GM12878 (cell line): ENCODE measurements at regions not wholly inside any gene's neighbourhood (a gene's known extent, or its start where the extent isn't known, plus 50 kb on each side); places are given as distances from the start of the nearest gene placed in this dataset.

ENCODE experiments used
- ATAC-seq: fragments of 200-7000 bp; cut with Tn5 transposase; 3 replicates; pipeline ENCODE4 v1.9.1; 2020; ENCODE audit warnings: mild to moderate bottlenecking, moderate library complexity
- BruUV-seq: library from RNA; stranded (reverse); fragments of 400-500 nt; replicated peaks from 2 replicates; lab custom pipeline; 2021; lab: Mats Ljungman, UMichigan
- CTCF ChIA-PET: fragments of 300-600 bp; sonication (Branson Sonifier 250); formaldehyde crosslinking; extraction: SDS; loops from one replicate; lab custom pipeline; 2021; ENCODE audit warnings: inconsistent platforms; lab: Yijun Ruan, JAX
- POLR2A ChIA-PET: fragments of 350-600 bp; formaldehyde crosslinking; extraction: SDS; loops from one replicate; lab custom pipeline; 2021; ENCODE audit warnings: inconsistent platforms; lab: Charles Lee
- RAD21 ChIA-PET: fragments of 300-600 bp; sonication (Branson Sonifier 250); formaldehyde crosslinking; loops from one replicate; lab custom pipeline; 2023; ENCODE audit warnings: antibody characterized with exemption; ENCODE audit not compliant: unreplicated experiment; lab: Charles Lee
- SMC1A ChIA-PET: fragments of 300-600 bp; sonication (Branson Sonifier 250); formaldehyde crosslinking; loops from one replicate; lab custom pipeline; 2023; ENCODE audit not compliant: unreplicated experiment, uncharacterized antibody; lab: Charles Lee
- DNase-seq: peaks from one replicate; pipeline ENCODE4 v3.0.0-alpha.2; 2011; ENCODE audit warnings: low read depth, low spot score
- FAIRE-seq: peaks from 3 replicates; lab custom pipeline; 2011; peaks lifted over from hg19 to GRCh38; lab: Jason Lieb, UNC
- H2AFZ ChIP-seq: 2 replicates; pipeline ENCODE4 v1.6.0; 2011; ENCODE audit warnings: low read depth, low read length, control low read depth; ENCODE audit not compliant: control insufficient read depth
- H3K27ac ChIP-seq: 2 replicates; pipeline ENCODE4 v1.5.1; 2011; ENCODE audit warnings: control low read depth; ENCODE audit not compliant: control insufficient read depth, insufficient read depth
- H3K27me3 ChIP-seq, 2 experiments: replicated peaks in 1 of 2; 2 replicates each; pipeline versions ENCODE4 v1.6.0 to v1.6.1; 2011; ENCODE audit warnings: low read length in 1 of 2; ENCODE audit not compliant: control insufficient read depth in 2 of 2, insufficient read depth in 2 of 2
- H3K36me3 ChIP-seq, 2 experiments: 2 replicates each; pipeline ENCODE4 v1.5.1; 2011; ENCODE audit warnings: low read length in 1 of 2; ENCODE audit not compliant: control insufficient read depth in 2 of 2, insufficient read depth in 2 of 2
- H3K4me1 ChIP-seq: 2 replicates; pipeline ENCODE4 v1.6.1; 2011; ENCODE audit warnings: mild to moderate bottlenecking, low read length, moderate library complexity, mixed read lengths; ENCODE audit not compliant: control insufficient read depth, insufficient read depth
- H3K4me2 ChIP-seq: 2 replicates; pipeline ENCODE4 v1.6.0; 2011; ENCODE audit warnings: control low read depth; ENCODE audit not compliant: control insufficient read depth, insufficient read depth
- H3K4me3 ChIP-seq: fragments of 200-600 bp; sonication (generic); 2 replicates; pipeline ENCODE4 v1.5.1; 2016
- H3K79me2 ChIP-seq: 2 replicates; pipeline ENCODE4 v1.6.0; 2011; ENCODE audit warnings: low read length; ENCODE audit not compliant: control insufficient read depth, insufficient read depth
- H3K9ac ChIP-seq: 2 replicates; pipeline ENCODE4 v1.8.0; 2011; ENCODE audit warnings: low read length, control low read depth, mixed read lengths; ENCODE audit not compliant: control insufficient read depth, insufficient read depth
- H3K9me3 ChIP-seq: replicated peaks from 3 replicates; pipeline ENCODE4 v1.5.1; 2011; ENCODE audit warnings: mild to moderate bottlenecking, low read length; ENCODE audit not compliant: control insufficient read depth, insufficient read depth
- H4K20me1 ChIP-seq: 2 replicates; pipeline ENCODE4 v1.6.0; 2011; ENCODE audit not compliant: control insufficient read depth, insufficient read depth
- CHD1 ChIP-seq: IDR thresholded peaks from 2 replicates; pipeline ENCODE4 v1.6.1; 2012; ENCODE audit warnings: low read depth, low read length, improper control_type of control experiment
- ZBED1 ChIP-seq: IDR thresholded peaks from 2 replicates; pipeline ENCODE4 v1.6.1; 2016; ENCODE audit warnings: borderline replicate concordance
- ZZZ3 ChIP-seq: IDR thresholded peaks from 2 replicates; pipeline ENCODE4 v1.6.1; 2011; ENCODE audit warnings: low read depth; ENCODE audit not compliant: control insufficient read depth, insufficient read length
- WGBS: methylation state at CpG from one replicate; pipeline ENCODE4 v1.1.6; 2016; ENCODE audit warnings: low lambda C conversion rate; ENCODE audit not compliant: insufficient replicate concordance, insufficient coverage; ENCODE audit errors: missing lambda C conversion rate; 5-methylcytosine and 5-hydroxymethylcytosine counted together
- in situ Hi-C: fragments of 300-500 bp; cut with MboI; formaldehyde crosslinking; loops from 9 replicates; pipeline ENCODE4 v1.14.3; 2018; ENCODE audit warnings: mixed read lengths
- intact Hi-C: fragments of 100-400 bp; cut with micrococcal nuclease; formaldehyde crosslinking; loops from one replicate; pipeline ENCODE4 v1.14.2; 2022; ENCODE audit not compliant: unreplicated experiment
- TF ChIP-seq, protein P1 (sequence below): IDR thresholded peaks from 2 replicates; pipeline ENCODE4 v1.6.1; 2012; ENCODE audit warnings: improper control_type of control experiment, low read depth, low read length; ENCODE audit not compliant: insufficient replicate concordance
- TF ChIP-seq, protein P2 (sequence below), 3 experiments: IDR thresholded peaks in 2 of 3; conservative IDR thresholded peaks in 1 of 3; 2 replicates each; pipeline ENCODE4 v1.5.1; 2011; ENCODE audit warnings: low read depth in 3 of 3, low read length in 3 of 3, mild to moderate bottlenecking in 3 of 3, control low read depth in 2 of 3, moderate library complexity in 2 of 3, inconsistent platforms in 1 of 3, mixed read lengths in 1 of 3; ENCODE audit not compliant: control insufficient read depth in 2 of 3, insufficient read depth in 1 of 3; ENCODE audit errors: extremely low read depth in 1 of 3
- TF ChIP-seq, protein P3 (sequence below): fragments of 450-650 bp; formaldehyde crosslinking; IDR thresholded peaks from 2 replicates; pipeline ENCODE4 v1.4.0; 2020; ENCODE audit warnings: mild to moderate bottlenecking, moderate library complexity
- TF ChIP-seq, protein P4 (sequence below): fragments of 450-650 bp; IDR thresholded peaks from 2 replicates; pipeline ENCODE4 v1.6.1; 2017; ENCODE audit warnings: mild to moderate bottlenecking, moderate library complexity

DNA sequence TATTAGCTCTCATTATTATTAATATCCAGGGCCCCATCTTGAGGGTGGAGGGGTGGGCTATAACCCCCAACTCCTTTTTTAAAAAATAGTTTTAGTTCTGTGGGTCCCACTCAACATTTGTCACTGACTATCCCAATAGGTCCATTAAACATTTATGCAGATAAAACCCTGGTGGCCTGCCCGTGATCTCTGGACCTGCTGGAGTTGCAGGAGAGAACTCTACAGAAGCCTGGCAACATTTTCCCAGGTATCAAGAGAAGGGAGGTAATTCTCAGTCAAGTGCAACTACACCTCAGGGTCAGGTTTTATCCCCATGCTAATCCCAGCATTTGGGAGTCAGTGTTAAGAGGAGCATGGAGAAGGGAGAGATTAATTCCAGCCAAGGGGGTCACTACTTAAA lies 264.4 kb upstream of the PROK2 start:
- intact Hi-C loops = no loop called here

More for the DNA sequence above, 264.4 kb upstream of the PROK2 start:
- ATAC-seq = no peak
- no peak overlapping the region for H2AFZ ChIP-seq
- H3K79me2 ChIP-seq = no peaks in the 10 kb centered on the region
- no peak overlapping the region for H3K4me2 ChIP-seq
- TF ChIP-seq, protein P1, sequence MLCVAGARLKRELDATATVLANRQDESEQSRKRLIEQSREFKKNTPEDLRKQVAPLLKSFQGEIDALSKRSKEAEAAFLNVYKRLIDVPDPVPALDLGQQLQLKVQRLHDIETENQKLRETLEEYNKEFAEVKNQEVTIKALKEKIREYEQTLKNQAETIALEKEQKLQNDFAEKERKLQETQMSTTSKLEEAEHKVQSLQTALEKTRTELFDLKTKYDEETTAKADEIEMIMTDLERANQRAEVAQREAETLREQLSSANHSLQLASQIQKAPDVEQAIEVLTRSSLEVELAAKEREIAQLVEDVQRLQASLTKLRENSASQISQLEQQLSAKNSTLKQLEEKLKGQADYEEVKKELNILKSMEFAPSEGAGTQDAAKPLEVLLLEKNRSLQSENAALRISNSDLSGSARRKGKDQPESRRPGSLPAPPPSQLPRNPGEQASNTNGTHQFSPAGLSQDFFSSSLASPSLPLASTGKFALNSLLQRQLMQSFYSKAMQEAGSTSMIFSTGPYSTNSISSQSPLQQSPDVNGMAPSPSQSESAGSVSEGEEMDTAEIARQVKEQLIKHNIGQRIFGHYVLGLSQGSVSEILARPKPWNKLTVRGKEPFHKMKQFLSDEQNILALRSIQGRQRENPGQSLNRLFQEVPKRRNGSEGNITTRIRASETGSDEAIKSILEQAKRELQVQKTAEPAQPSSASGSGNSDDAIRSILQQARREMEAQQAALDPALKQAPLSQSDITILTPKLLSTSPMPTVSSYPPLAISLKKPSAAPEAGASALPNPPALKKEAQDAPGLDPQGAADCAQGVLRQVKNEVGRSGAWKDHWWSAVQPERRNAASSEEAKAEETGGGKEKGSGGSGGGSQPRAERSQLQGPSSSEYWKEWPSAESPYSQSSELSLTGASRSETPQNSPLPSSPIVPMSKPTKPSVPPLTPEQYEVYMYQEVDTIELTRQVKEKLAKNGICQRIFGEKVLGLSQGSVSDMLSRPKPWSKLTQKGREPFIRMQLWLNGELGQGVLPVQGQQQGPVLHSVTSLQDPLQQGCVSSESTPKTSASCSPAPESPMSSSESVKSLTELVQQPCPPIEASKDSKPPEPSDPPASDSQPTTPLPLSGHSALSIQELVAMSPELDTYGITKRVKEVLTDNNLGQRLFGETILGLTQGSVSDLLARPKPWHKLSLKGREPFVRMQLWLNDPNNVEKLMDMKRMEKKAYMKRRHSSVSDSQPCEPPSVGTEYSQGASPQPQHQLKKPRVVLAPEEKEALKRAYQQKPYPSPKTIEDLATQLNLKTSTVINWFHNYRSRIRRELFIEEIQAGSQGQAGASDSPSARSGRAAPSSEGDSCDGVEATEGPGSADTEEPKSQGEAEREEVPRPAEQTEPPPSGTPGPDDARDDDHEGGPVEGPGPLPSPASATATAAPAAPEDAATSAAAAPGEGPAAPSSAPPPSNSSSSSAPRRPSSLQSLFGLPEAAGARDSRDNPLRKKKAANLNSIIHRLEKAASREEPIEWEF = no peak
- TF ChIP-seq ZBED1 (no peak), ZZZ3 (no peak), CHD1 (no peak)
- TF ChIP-seq, protein P2, sequence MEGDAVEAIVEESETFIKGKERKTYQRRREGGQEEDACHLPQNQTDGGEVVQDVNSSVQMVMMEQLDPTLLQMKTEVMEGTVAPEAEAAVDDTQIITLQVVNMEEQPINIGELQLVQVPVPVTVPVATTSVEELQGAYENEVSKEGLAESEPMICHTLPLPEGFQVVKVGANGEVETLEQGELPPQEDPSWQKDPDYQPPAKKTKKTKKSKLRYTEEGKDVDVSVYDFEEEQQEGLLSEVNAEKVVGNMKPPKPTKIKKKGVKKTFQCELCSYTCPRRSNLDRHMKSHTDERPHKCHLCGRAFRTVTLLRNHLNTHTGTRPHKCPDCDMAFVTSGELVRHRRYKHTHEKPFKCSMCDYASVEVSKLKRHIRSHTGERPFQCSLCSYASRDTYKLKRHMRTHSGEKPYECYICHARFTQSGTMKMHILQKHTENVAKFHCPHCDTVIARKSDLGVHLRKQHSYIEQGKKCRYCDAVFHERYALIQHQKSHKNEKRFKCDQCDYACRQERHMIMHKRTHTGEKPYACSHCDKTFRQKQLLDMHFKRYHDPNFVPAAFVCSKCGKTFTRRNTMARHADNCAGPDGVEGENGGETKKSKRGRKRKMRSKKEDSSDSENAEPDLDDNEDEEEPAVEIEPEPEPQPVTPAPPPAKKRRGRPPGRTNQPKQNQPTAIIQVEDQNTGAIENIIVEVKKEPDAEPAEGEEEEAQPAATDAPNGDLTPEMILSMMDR (IDR thresholded peaks at IDR 0.05 in 2 of 3, conservative IDR thresholded peaks at IDR 0.05 in 1 of 3; ENCODE audit: control insufficient read depth in 2 of 3, extremely low read depth in 1 of 3, insufficient read depth in 1 of 3, low read depth in 3 of 3, low read length in 3 of 3) = no peak
- TF ChIP-seq, protein P3, sequence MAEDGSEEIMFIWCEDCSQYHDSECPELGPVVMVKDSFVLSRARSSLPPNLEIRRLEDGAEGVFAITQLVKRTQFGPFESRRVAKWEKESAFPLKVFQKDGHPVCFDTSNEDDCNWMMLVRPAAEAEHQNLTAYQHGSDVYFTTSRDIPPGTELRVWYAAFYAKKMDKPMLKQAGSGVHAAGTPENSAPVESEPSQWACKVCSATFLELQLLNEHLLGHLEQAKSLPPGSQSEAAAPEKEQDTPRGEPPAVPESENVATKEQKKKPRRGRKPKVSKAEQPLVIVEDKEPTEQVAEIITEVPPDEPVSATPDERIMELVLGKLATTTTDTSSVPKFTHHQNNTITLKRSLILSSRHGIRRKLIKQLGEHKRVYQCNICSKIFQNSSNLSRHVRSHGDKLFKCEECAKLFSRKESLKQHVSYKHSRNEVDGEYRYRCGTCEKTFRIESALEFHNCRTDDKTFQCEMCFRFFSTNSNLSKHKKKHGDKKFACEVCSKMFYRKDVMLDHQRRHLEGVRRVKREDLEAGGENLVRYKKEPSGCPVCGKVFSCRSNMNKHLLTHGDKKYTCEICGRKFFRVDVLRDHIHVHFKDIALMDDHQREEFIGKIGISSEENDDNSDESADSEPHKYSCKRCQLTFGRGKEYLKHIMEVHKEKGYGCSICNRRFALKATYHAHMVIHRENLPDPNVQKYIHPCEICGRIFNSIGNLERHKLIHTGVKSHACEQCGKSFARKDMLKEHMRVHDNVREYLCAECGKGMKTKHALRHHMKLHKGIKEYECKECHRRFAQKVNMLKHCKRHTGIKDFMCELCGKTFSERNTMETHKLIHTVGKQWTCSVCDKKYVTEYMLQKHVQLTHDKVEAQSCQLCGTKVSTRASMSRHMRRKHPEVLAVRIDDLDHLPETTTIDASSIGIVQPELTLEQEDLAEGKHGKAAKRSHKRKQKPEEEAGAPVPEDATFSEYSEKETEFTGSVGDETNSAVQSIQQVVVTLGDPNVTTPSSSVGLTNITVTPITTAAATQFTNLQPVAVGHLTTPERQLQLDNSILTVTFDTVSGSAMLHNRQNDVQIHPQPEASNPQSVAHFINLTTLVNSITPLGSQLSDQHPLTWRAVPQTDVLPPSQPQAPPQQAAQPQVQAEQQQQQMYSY (CRISPR knock-in tag) = no peak
- TF ChIP-seq, protein P4, sequence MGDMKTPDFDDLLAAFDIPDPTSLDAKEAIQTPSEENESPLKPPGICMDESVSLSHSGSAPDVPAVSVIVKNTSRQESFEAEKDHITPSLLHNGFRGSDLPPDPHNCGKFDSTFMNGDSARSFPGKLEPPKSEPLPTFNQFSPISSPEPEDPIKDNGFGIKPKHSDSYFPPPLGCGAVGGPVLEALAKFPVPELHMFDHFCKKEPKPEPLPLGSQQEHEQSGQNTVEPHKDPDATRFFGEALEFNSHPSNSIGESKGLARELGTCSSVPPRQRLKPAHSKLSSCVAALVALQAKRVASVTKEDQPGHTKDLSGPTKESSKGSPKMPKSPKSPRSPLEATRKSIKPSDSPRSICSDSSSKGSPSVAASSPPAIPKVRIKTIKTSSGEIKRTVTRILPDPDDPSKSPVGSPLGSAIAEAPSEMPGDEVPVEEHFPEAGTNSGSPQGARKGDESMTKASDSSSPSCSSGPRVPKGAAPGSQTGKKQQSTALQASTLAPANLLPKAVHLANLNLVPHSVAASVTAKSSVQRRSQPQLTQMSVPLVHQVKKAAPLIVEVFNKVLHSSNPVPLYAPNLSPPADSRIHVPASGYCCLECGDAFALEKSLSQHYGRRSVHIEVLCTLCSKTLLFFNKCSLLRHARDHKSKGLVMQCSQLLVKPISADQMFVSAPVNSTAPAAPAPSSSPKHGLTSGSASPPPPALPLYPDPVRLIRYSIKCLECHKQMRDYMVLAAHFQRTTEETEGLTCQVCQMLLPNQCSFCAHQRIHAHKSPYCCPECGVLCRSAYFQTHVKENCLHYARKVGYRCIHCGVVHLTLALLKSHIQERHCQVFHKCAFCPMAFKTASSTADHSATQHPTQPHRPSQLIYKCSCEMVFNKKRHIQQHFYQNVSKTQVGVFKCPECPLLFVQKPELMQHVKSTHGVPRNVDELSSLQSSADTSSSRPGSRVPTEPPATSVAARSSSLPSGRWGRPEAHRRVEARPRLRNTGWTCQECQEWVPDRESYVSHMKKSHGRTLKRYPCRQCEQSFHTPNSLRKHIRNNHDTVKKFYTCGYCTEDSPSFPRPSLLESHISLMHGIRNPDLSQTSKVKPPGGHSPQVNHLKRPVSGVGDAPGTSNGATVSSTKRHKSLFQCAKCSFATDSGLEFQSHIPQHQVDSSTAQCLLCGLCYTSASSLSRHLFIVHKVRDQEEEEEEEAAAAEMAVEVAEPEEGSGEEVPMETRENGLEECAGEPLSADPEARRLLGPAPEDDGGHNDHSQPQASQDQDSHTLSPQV = no peak
- TF ChIP-seq, all 136 proteins: peak for 0
- CTCF ChIA-PET = interaction anchor here (1.0 kb wide), 1 partner anchor 94 kb away, joined by 4 read pairs; no protein-coding TSS in a partner anchor
- SMC1A ChIA-PET = interaction anchor here (0.8 to 1.3 kb wide), 2 partner anchors 47 to 173 kb away, joined by 3 to 5 read pairs; no protein-coding TSS in a partner anchor
- Histone ChIP-seq H3K27ac (no peak overlapping the region), H3K9me3 (no peaks in the 10 kb centered on the region), H3K36me3 (no peaks in the 10 kb centered on the region), H3K4me1 (no peaks in the 10 kb centered on the region), H3K4me3 (no peak overlapping the region), H3K9ac (no peak overlapping the region), H3K27me3 (no peaks in the 10 kb centered on the region), H4K20me1 (no peaks in the 10 kb centered on the region)
- no TSS peak for BruUV-seq
- 88% methylated on average over 1 of the region's 1 CpG for WGBS
- POLR2A ChIA-PET = no interaction called here
- FAIRE-seq (no peak), DNase-seq (no peak)
- in situ Hi-C loops = no loop called here
- RAD21 ChIA-PET = no interaction called here
